ENCODE measurements at regions not wholly inside any gene's neighbourhood (a gene's known extent, or its start where the extent isn't known, plus 50 kb on each side); places are given as distances from the start of the nearest gene placed in this dataset.

GRCh38 chr13:72400856-72401255 is 326.6 kb downstream of the MZT1 start:
- H3K79me1 ChIP-seq (ENCODE audit: low read depth, low read length): no peaks in the 10 kb centered on the region
- no peak overlapping the region for H2AK5ac ChIP-seq (ENCODE audit: low read depth, low read length)
- H3K14ac ChIP-seq (ENCODE audit: low read length): no peak overlapping the region
- no peak overlapping the region for H3K9ac ChIP-seq (ENCODE audit: low read depth, low read length, poor library complexity)
- no CpG with 5 or more reads among the region's 3 CpGs for WGBS, 2 donors (ENCODE audit: extremely low coverage in 2 of 2, insufficient read length in 2 of 2, insufficient replicate concordance in 1 of 2)
- H2BK5ac ChIP-seq (ENCODE audit: low read length): no peak overlapping the region
- H2BK120ac ChIP-seq (ENCODE audit: low read depth, low read length): no peak overlapping the region
- H4K8ac ChIP-seq (ENCODE audit: low read depth, low read length): no peak overlapping the region
- H2BK15ac ChIP-seq (ENCODE audit: low read length): no peak overlapping the region
- H3K27me3 ChIP-seq (ENCODE audit: control insufficient read depth in 3 of 3, insufficient read depth in 3 of 3, low read depth in 1 of 3, low read length in 3 of 3): no peaks in the 10 kb centered on the region
- H3K18ac ChIP-seq (ENCODE audit: low read length): no peak overlapping the region
- no peak overlapping the region for H4K91ac ChIP-seq (ENCODE audit: low read depth, low read length, poor library complexity)
- H3K4me1 ChIP-seq (ENCODE audit: control insufficient read depth in 2 of 2, insufficient read depth in 1 of 2, low read depth in 1 of 2, low read length in 2 of 2): no peaks in the 10 kb centered on the region
- no peak overlapping the region for H3K4ac ChIP-seq (ENCODE audit: low read length)
- no peak for DNase-seq (ENCODE audit: low spot score)
- H3K23ac ChIP-seq (ENCODE audit: low read depth, low read length, poor library complexity): no peak overlapping the region
- no peak overlapping the region for H3K27ac ChIP-seq (replicated peaks; ENCODE audit: low read length)
- H3K36me3 ChIP-seq (replicated peaks in 1 of 2; ENCODE audit: control insufficient read depth in 2 of 2, insufficient read depth in 2 of 2, low read length in 2 of 2): no peaks in the 10 kb centered on the region
- H2AFZ ChIP-seq (ENCODE audit: low read length): no peak overlapping the region
- H2BK12ac ChIP-seq (ENCODE audit: low read length): no peak overlapping the region
- no peaks in the 10 kb centered on the region for H3K9me3 ChIP-seq (replicated peaks in 1 of 2; ENCODE audit: control insufficient read depth in 2 of 2, insufficient read depth in 1 of 2, low read depth in 1 of 2, low read length in 2 of 2)
- no peak overlapping the region for H3K4me3 ChIP-seq (ENCODE audit: low read length in 2 of 2)
- no peak overlapping the region for H3K4me2 ChIP-seq (ENCODE audit: insufficient read depth, low read length, poor library complexity, severe bottlenecking)

GRCh38 chr13:72399351-72399750 is 328.1 kb downstream of the MZT1 start:
- H4K91ac ChIP-seq (ENCODE audit: low read depth, low read length, poor library complexity): no peak overlapping the region
- H2BK120ac ChIP-seq (ENCODE audit: low read depth, low read length): no peak overlapping the region
- H3K27ac ChIP-seq (replicated peaks; ENCODE audit: low read length): no peak overlapping the region
- H3K23ac ChIP-seq (ENCODE audit: low read depth, low read length, poor library complexity): no peak overlapping the region
- H2AFZ ChIP-seq (ENCODE audit: low read length): no peak overlapping the region
- no peak overlapping the region for H2AK5ac ChIP-seq (ENCODE audit: low read depth, low read length)
- no peak overlapping the region for H3K18ac ChIP-seq (ENCODE audit: low read length)
- H3K4ac ChIP-seq (ENCODE audit: low read length): no peak overlapping the region
- H3K4me2 ChIP-seq (ENCODE audit: insufficient read depth, low read length, poor library complexity, severe bottlenecking): no peak overlapping the region
- H4K8ac ChIP-seq (ENCODE audit: low read depth, low read length): no peak overlapping the region
- H3K4me3 ChIP-seq (ENCODE audit: low read length in 2 of 2): no peak overlapping the region
- H3K4me1 ChIP-seq (ENCODE audit: control insufficient read depth in 2 of 2, insufficient read depth in 1 of 2, low read depth in 1 of 2, low read length in 2 of 2): no peaks in the 10 kb centered on the region
- H3K9me3 ChIP-seq (replicated peaks in 1 of 2; ENCODE audit: control insufficient read depth in 2 of 2, insufficient read depth in 1 of 2, low read depth in 1 of 2, low read length in 2 of 2): no peaks in the 10 kb centered on the region
- H2BK15ac ChIP-seq (ENCODE audit: low read length): no peak overlapping the region
- no peak overlapping the region for H3K14ac ChIP-seq (ENCODE audit: low read length)
- no peaks in the 10 kb centered on the region for H3K79me1 ChIP-seq (ENCODE audit: low read depth, low read length)
- WGBS, 2 donors (ENCODE audit: extremely low coverage in 2 of 2, insufficient read length in 2 of 2, insufficient replicate concordance in 1 of 2): no CpG with 5 or more reads among the region's 4 CpGs
- no peaks in the 10 kb centered on the region for H3K36me3 ChIP-seq (replicated peaks in 1 of 2; ENCODE audit: control insufficient read depth in 2 of 2, insufficient read depth in 2 of 2, low read length in 2 of 2)
- H2BK12ac ChIP-seq (ENCODE audit: low read length): no peak overlapping the region
- H3K9ac ChIP-seq (ENCODE audit: low read depth, low read length, poor library complexity): no peak overlapping the region
- no peak for DNase-seq (ENCODE audit: low spot score)
- H3K27me3 ChIP-seq (ENCODE audit: control insufficient read depth in 3 of 3, insufficient read depth in 3 of 3, low read depth in 1 of 3, low read length in 3 of 3): no peaks in the 10 kb centered on the region
- H2BK5ac ChIP-seq (ENCODE audit: low read length): no peak overlapping the region

GRCh38 chr13:72397265-72397664 is 330.2 kb downstream of the MZT1 start:
- no CpG with 5 or more reads among the region's 1 CpG for WGBS, 2 donors (ENCODE audit: extremely low coverage in 2 of 2, insufficient read length in 2 of 2, insufficient replicate concordance in 1 of 2)
- no peak overlapping the region for H2BK5ac ChIP-seq (ENCODE audit: low read length)

GRCh38 chr13:72390909-72391308 is 336.5 kb downstream of the MZT1 start:
- Histone ChIP-seq H3K27ac (replicated peaks; ENCODE audit: low read length) (no peak overlapping the region), H2BK120ac (ENCODE audit: low read depth, low read length) (no peak overlapping the region), H4K8ac (ENCODE audit: low read depth, low read length) (no peak overlapping the region), H3K4ac (ENCODE audit: low read length) (no peak overlapping the region), H2BK15ac (ENCODE audit: low read length) (no peak overlapping the region), H3K36me3 (replicated peaks in 1 of 2; ENCODE audit: control insufficient read depth in 2 of 2, insufficient read depth in 2 of 2, low read length in 2 of 2) (no peaks in the 10 kb centered on the region), H2BK12ac (ENCODE audit: low read length) (no peak overlapping the region), H3K4me2 (ENCODE audit: insufficient read depth, low read length, poor library complexity, severe bottlenecking) (no peak overlapping the region), H3K4me1 (ENCODE audit: control insufficient read depth in 2 of 2, insufficient read depth in 1 of 2, low read depth in 1 of 2, low read length in 2 of 2) (peaks cover 0 to 18% of the 10 kb centered on the region in 2 donors), H3K9ac (ENCODE audit: low read depth, low read length, poor library complexity) (no peak overlapping the region), H3K79me1 (ENCODE audit: low read depth, low read length) (no peaks in the 10 kb centered on the region), H4K91ac (ENCODE audit: low read depth, low read length, poor library complexity) (no peak overlapping the region), H2AK5ac (ENCODE audit: low read depth, low read length) (no peak overlapping the region), H2BK5ac (ENCODE audit: low read length) (no peak overlapping the region), H3K27me3 (ENCODE audit: control insufficient read depth in 3 of 3, insufficient read depth in 3 of 3, low read depth in 1 of 3, low read length in 3 of 3) (no peaks in the 10 kb centered on the region), H3K9me3 (replicated peaks in 1 of 2; ENCODE audit: control insufficient read depth in 2 of 2, insufficient read depth in 1 of 2, low read depth in 1 of 2, low read length in 2 of 2) (no peaks in the 10 kb centered on the region), H3K18ac (ENCODE audit: low read length) (no peak overlapping the region), H3K14ac (ENCODE audit: low read length) (no peak overlapping the region), H2AFZ (ENCODE audit: low read length) (no peak overlapping the region), H3K23ac (ENCODE audit: low read depth, low read length, poor library complexity) (no peak overlapping the region), H3K4me3 (ENCODE audit: low read length in 2 of 2) (no peak overlapping the region)
- no peak for DNase-seq (ENCODE audit: low spot score)
- no CpG with 5 or more reads among the region's 4 CpGs for WGBS, 2 donors (ENCODE audit: extremely low coverage in 2 of 2, insufficient read length in 2 of 2, insufficient replicate concordance in 1 of 2)

More at GRCh38 chr13:72397265-72397664, 330.2 kb downstream of the MZT1 start:
- no peaks in the 10 kb centered on the region for H3K4me1 ChIP-seq (ENCODE audit: control insufficient read depth in 2 of 2, insufficient read depth in 1 of 2, low read depth in 1 of 2, low read length in 2 of 2)
- H3K9ac ChIP-seq (ENCODE audit: low read depth, low read length, poor library complexity): no peak overlapping the region
- H4K8ac ChIP-seq (ENCODE audit: low read depth, low read length): no peak overlapping the region
- no peak overlapping the region for H2AFZ ChIP-seq (ENCODE audit: low read length)
- H2BK120ac ChIP-seq (ENCODE audit: low read depth, low read length): no peak overlapping the region
- H3K23ac ChIP-seq (ENCODE audit: low read depth, low read length, poor library complexity): no peak overlapping the region
- H3K14ac ChIP-seq (ENCODE audit: low read length): no peak overlapping the region
- no peak overlapping the region for H2AK5ac ChIP-seq (ENCODE audit: low read depth, low read length)
- no peaks in the 10 kb centered on the region for H3K27me3 ChIP-seq (ENCODE audit: control insufficient read depth in 3 of 3, insufficient read depth in 3 of 3, low read depth in 1 of 3, low read length in 3 of 3)
- DNase-seq (ENCODE audit: low spot score): no peak
- H3K79me1 ChIP-seq (ENCODE audit: low read depth, low read length): no peaks in the 10 kb centered on the region
- H3K36me3 ChIP-seq (replicated peaks in 1 of 2; ENCODE audit: control insufficient read depth in 2 of 2, insufficient read depth in 2 of 2, low read length in 2 of 2): no peaks in the 10 kb centered on the region
- H2BK12ac ChIP-seq (ENCODE audit: low read length): no peak overlapping the region
- no peak overlapping the region for H3K18ac ChIP-seq (ENCODE audit: low read length)
- no peaks in the 10 kb centered on the region for H3K9me3 ChIP-seq (replicated peaks in 1 of 2; ENCODE audit: control insufficient read depth in 2 of 2, insufficient read depth in 1 of 2, low read depth in 1 of 2, low read length in 2 of 2)
- no peak overlapping the region for H3K27ac ChIP-seq (replicated peaks; ENCODE audit: low read length)
- H3K4me3 ChIP-seq (ENCODE audit: low read length in 2 of 2): no peak overlapping the region
- no peak overlapping the region for H4K91ac ChIP-seq (ENCODE audit: low read depth, low read length, poor library complexity)
- no peak overlapping the region for H2BK15ac ChIP-seq (ENCODE audit: low read length)
- no peak overlapping the region for H3K4me2 ChIP-seq (ENCODE audit: insufficient read depth, low read length, poor library complexity, severe bottlenecking)
- H3K4ac ChIP-seq (ENCODE audit: low read length): no peak overlapping the region

Measured in neuronal stem cell (in vitro differentiated cells).